ENCODE measurements at regions not wholly inside any gene's neighbourhood (a gene's known extent, or its start where the extent isn't known, plus 50 kb on each side); places are given as distances from the start of the nearest gene placed in this dataset.

- Histone ChIP-seq H3K4me1 (ENCODE audit: insufficient read depth) (no peaks in the 10 kb centered on the region), H3K4me3 (ENCODE audit: low read depth, low read length) (no peak overlapping the region), H3K27ac (ENCODE audit: low read depth) (no peak overlapping the region), H3K36me3 (ENCODE audit: insufficient read depth) (no peaks in the 10 kb centered on the region)
- DNase-seq (ENCODE audit: extremely low spot score), result no peak
- WGBS, result 73% methylated on average over 6 of the region's 6 CpGs
Measured at GRCh38 chr9:12185856-12186255, 507.3 kb upstream of the TYRP1 start.

- no peak overlapping the region for H3K4me3 ChIP-seq (ENCODE audit: low read depth, low read length)
- 99% methylated on average over 2 of the region's 2 CpGs for WGBS
- H3K4me1 ChIP-seq (ENCODE audit: insufficient read depth), result no peaks in the 10 kb centered on the region
- no peak for DNase-seq (ENCODE audit: extremely low spot score)
- H3K36me3 ChIP-seq (ENCODE audit: insufficient read depth), result no peaks in the 10 kb centered on the region
- H3K27ac ChIP-seq (ENCODE audit: low read depth), result no peak overlapping the region
Measured at GRCh38 chr9:12191630-12192029, 501.6 kb upstream of the TYRP1 start.

- no peak for DNase-seq (ENCODE audit: extremely low spot score)
- WGBS, result 74% methylated on average over 2 of the region's 2 CpGs
Measured at GRCh38 chr9:12194731-12195130, 498.5 kb upstream of the TYRP1 start.

GRCh38 chr9:12195456-12195855 is 497.7 kb upstream of the TYRP1 start:
- DNase-seq (ENCODE audit: extremely low spot score), result no peak
- no peaks in the 10 kb centered on the region for H3K36me3 ChIP-seq (ENCODE audit: insufficient read depth)

More at GRCh38 chr9:12194731-12195130, 498.5 kb upstream of the TYRP1 start:
- Histone ChIP-seq H3K36me3 (ENCODE audit: insufficient read depth) (no peaks in the 10 kb centered on the region), H3K27ac (ENCODE audit: low read depth) (no peak overlapping the region), H3K4me3 (ENCODE audit: low read depth, low read length) (no peak overlapping the region), H3K4me1 (ENCODE audit: insufficient read depth) (no peaks in the 10 kb centered on the region)

GRCh38 chr9:12204512-12204911 is 488.7 kb upstream of the TYRP1 start:
- Histone ChIP-seq H3K27ac (ENCODE audit: low read depth) (no peak overlapping the region), H3K4me3 (ENCODE audit: low read depth, low read length) (no peak overlapping the region), H3K36me3 (ENCODE audit: insufficient read depth) (no peaks in the 10 kb centered on the region), H3K4me1 (ENCODE audit: insufficient read depth) (no peaks in the 10 kb centered on the region)
- WGBS, result 69% methylated on average over 4 of the region's 4 CpGs
- DNase-seq (ENCODE audit: extremely low spot score), result no peak

More at GRCh38 chr9:12195456-12195855, 497.7 kb upstream of the TYRP1 start:
- H3K4me1 ChIP-seq (ENCODE audit: insufficient read depth), result no peaks in the 10 kb centered on the region
- H3K27ac ChIP-seq (ENCODE audit: low read depth), result no peak overlapping the region
- no peak overlapping the region for H3K4me3 ChIP-seq (ENCODE audit: low read depth, low read length)

- H3K4me3 ChIP-seq (ENCODE audit: low read depth, low read length), result no peak overlapping the region
- no peak overlapping the region for H3K27ac ChIP-seq (ENCODE audit: low read depth)
- 56% methylated on average over 3 of the region's 3 CpGs for WGBS
- no peaks in the 10 kb centered on the region for H3K4me1 ChIP-seq (ENCODE audit: insufficient read depth)
- no peaks in the 10 kb centered on the region for H3K36me3 ChIP-seq (ENCODE audit: insufficient read depth)
- no peak for DNase-seq (ENCODE audit: extremely low spot score)
Measured at GRCh38 chr9:12212860-12213259, 480.3 kb upstream of the TYRP1 start.

- H3K27ac ChIP-seq (ENCODE audit: low read depth), result no peak overlapping the region
- H3K4me1 ChIP-seq (ENCODE audit: insufficient read depth), result no peaks in the 10 kb centered on the region
- H3K4me3 ChIP-seq (ENCODE audit: low read depth, low read length), result no peak overlapping the region
- whole genome bisulfite sequencing, result 66% methylated on average over 1 of the region's 1 CpG
- no peaks in the 10 kb centered on the region for H3K36me3 ChIP-seq (ENCODE audit: insufficient read depth)
- no peak for DNase-seq (ENCODE audit: extremely low spot score)
Measured at GRCh38 chr9:12221470-12221869, 471.7 kb upstream of the TYRP1 start.

GRCh38 chr9:12224449-12224848 is 468.7 kb upstream of the TYRP1 start:
- DNase-seq (ENCODE audit: extremely low spot score), result no peak
- WGBS, result 63% methylated on average over 4 of the region's 4 CpGs
- Histone ChIP-seq H3K27ac (ENCODE audit: low read depth) (no peak overlapping the region), H3K4me3 (ENCODE audit: low read depth, low read length) (no peak overlapping the region), H3K36me3 (ENCODE audit: insufficient read depth) (no peaks in the 10 kb centered on the region), H3K4me1 (ENCODE audit: insufficient read depth) (no peaks in the 10 kb centered on the region)

- H3K27ac ChIP-seq (ENCODE audit: low read depth), result no peak overlapping the region
- no peak overlapping the region for H3K4me3 ChIP-seq (ENCODE audit: low read depth, low read length)
- WGBS, result 81% methylated on average over 1 of the region's 1 CpG
- H3K4me1 ChIP-seq (ENCODE audit: insufficient read depth), result no peaks in the 10 kb centered on the region
- H3K36me3 ChIP-seq (ENCODE audit: insufficient read depth), result no peaks in the 10 kb centered on the region
- no peak for DNase-seq (ENCODE audit: extremely low spot score)
Measured at GRCh38 chr9:12230708-12231107, 462.5 kb upstream of the TYRP1 start.

GRCh38 chr9:12231832-12232231 is 461.4 kb upstream of the TYRP1 start:
- DNase-seq (ENCODE audit: extremely low spot score), result no peak
- no peaks in the 10 kb centered on the region for H3K36me3 ChIP-seq (ENCODE audit: insufficient read depth)
- no peak overlapping the region for H3K27ac ChIP-seq (ENCODE audit: low read depth)
- H3K4me3 ChIP-seq (ENCODE audit: low read depth, low read length), result no peak overlapping the region
- H3K4me1 ChIP-seq (ENCODE audit: insufficient read depth), result no peaks in the 10 kb centered on the region

- no peak overlapping the region for H3K4me3 ChIP-seq (ENCODE audit: low read depth, low read length)
- H3K27ac ChIP-seq (ENCODE audit: low read depth), result no peak overlapping the region
- 95% methylated on average over 3 of the region's 3 CpGs for WGBS
- no peaks in the 10 kb centered on the region for H3K36me3 ChIP-seq (ENCODE audit: insufficient read depth)
- H3K4me1 ChIP-seq (ENCODE audit: insufficient read depth), result no peaks in the 10 kb centered on the region
- no peak for DNase-seq (ENCODE audit: extremely low spot score)
Measured at GRCh38 chr9:12232836-12233235, 460.3 kb upstream of the TYRP1 start.

- Histone ChIP-seq H3K4me3 (ENCODE audit: low read depth, low read length) (no peak overlapping the region), H3K27ac (ENCODE audit: low read depth) (no peak overlapping the region), H3K36me3 (ENCODE audit: insufficient read depth) (no peaks in the 10 kb centered on the region), H3K4me1 (ENCODE audit: insufficient read depth) (no peaks in the 10 kb centered on the region)
- 75% methylated on average over 2 of the region's 2 CpGs for WGBS
- DNase-seq (ENCODE audit: extremely low spot score), result no peak
Measured at GRCh38 chr9:12253941-12254340, 439.2 kb upstream of the TYRP1 start.

- Histone ChIP-seq H3K27ac (ENCODE audit: low read depth) (no peak overlapping the region), H3K36me3 (ENCODE audit: insufficient read depth) (no peaks in the 10 kb centered on the region), H3K4me1 (ENCODE audit: insufficient read depth) (no peaks in the 10 kb centered on the region), H3K4me3 (ENCODE audit: low read depth, low read length) (no peak overlapping the region)
- no peak for DNase-seq (ENCODE audit: extremely low spot score)
- WGBS, result 82% methylated on average over 2 of the region's 2 CpGs
Measured at GRCh38 chr9:12266758-12267157, 426.4 kb upstream of the TYRP1 start.

GRCh38 chr9:12271421-12271891 is 421.7 kb upstream of the TYRP1 start:
- no peak overlapping the region for H3K4me3 ChIP-seq (ENCODE audit: low read depth, low read length)
- H3K36me3 ChIP-seq (ENCODE audit: insufficient read depth), result no peaks in the 10 kb centered on the region
- DNase-seq (ENCODE audit: extremely low spot score), result no peak
- 51% methylated on average over 3 of the region's 3 CpGs for WGBS
- H3K4me1 ChIP-seq (ENCODE audit: insufficient read depth), result no peaks in the 10 kb centered on the region
- H3K27ac ChIP-seq (ENCODE audit: low read depth), result no peak overlapping the region

- WGBS, result 32% methylated on average over 2 of the region's 2 CpGs
- DNase-seq (ENCODE audit: extremely low spot score), result peak; percentile 66
- no peak overlapping the region for H3K27ac ChIP-seq (ENCODE audit: low read depth)
Measured at GRCh38 chr9:12272471-12273120, 420.6 kb upstream of the TYRP1 start.

More at GRCh38 chr9:12272471-12273120, 420.6 kb upstream of the TYRP1 start:
- Histone ChIP-seq H3K4me3 (ENCODE audit: low read depth, low read length) (no peak overlapping the region), H3K36me3 (ENCODE audit: insufficient read depth) (no peaks in the 10 kb centered on the region), H3K4me1 (ENCODE audit: insufficient read depth) (no peaks in the 10 kb centered on the region)
